ENCODE measurements at regions not wholly inside any gene's neighbourhood (a gene's known extent, or its start where the extent isn't known, plus 50 kb on each side); places are given as distances from the start of the nearest gene placed in this dataset.

GRCh38 chr13:104014803-104015645 is 948.8 kb upstream of the SLC10A2 start:
- Histone ChIP-seq H3K9me3 (replicated peaks) (no peaks in the 10 kb centered on the region), H3K4me1 (peaks cover 11% of the 10 kb centered on the region), H3K36me3 (no peaks in the 10 kb centered on the region), H3K27ac (replicated peaks) (no peak overlapping the region), H3K27me3 (ENCODE audit: low read depth) (no peaks in the 10 kb centered on the region), H3K4me3 (no peak overlapping the region)
- DNase-seq = no peak
- intact Hi-C loops (cut with micrococcal nuclease) = no loop called here
- TF ChIP-seq CTCF (IDR thresholded peaks at IDR 0.05; ENCODE audit: borderline replicate concordance) = no peak

- H3K9me3 ChIP-seq (replicated peaks) = no peaks in the 10 kb centered on the region
- H3K27ac ChIP-seq (replicated peaks) = no peak overlapping the region
- H3K4me3 ChIP-seq = peak overlapping the region; percentile 49
- intact Hi-C loops (cut with micrococcal nuclease) = no loop called here
- DNase-seq = no peak
- no peak for TF ChIP-seq CTCF (IDR thresholded peaks at IDR 0.05; ENCODE audit: borderline replicate concordance)
- no peaks in the 10 kb centered on the region for H3K36me3 ChIP-seq
- H3K4me1 ChIP-seq = peaks cover 11% of the 10 kb centered on the region
- no peaks in the 10 kb centered on the region for H3K27me3 ChIP-seq (ENCODE audit: low read depth)
Observed at GRCh38 chr13:104011505-104012241, 945.5 kb upstream of the SLC10A2 start.

- intact Hi-C loops (cut with micrococcal nuclease) = no loop called here
- H3K4me1 ChIP-seq = no peaks in the 10 kb centered on the region
- no peak for DNase-seq
- no peaks in the 10 kb centered on the region for H3K36me3 ChIP-seq
- H3K9me3 ChIP-seq (replicated peaks) = no peaks in the 10 kb centered on the region
- no peaks in the 10 kb centered on the region for H3K27me3 ChIP-seq (ENCODE audit: low read depth)
- no peak for TF ChIP-seq CTCF (IDR thresholded peaks at IDR 0.05; ENCODE audit: borderline replicate concordance)
- H3K4me3 ChIP-seq = no peak overlapping the region
- H3K27ac ChIP-seq (replicated peaks) = no peak overlapping the region
Observed at GRCh38 chr13:104008541-104009435, 942.6 kb upstream of the SLC10A2 start.

- DNase-seq = no peak
- Histone ChIP-seq H3K4me3 (no peak overlapping the region), H3K36me3 (no peaks in the 10 kb centered on the region), H3K4me1 (no peaks in the 10 kb centered on the region), H3K27me3 (ENCODE audit: low read depth) (no peaks in the 10 kb centered on the region), H3K27ac (replicated peaks) (no peak overlapping the region), H3K9me3 (replicated peaks) (no peaks in the 10 kb centered on the region)
- no peak for TF ChIP-seq CTCF (IDR thresholded peaks at IDR 0.05; ENCODE audit: borderline replicate concordance)
- intact Hi-C loops (cut with micrococcal nuclease) = no loop called here
Observed at GRCh38 chr13:104008075-104008474, 941.9 kb upstream of the SLC10A2 start.

GRCh38 chr13:104006625-104007075 is 940.4 kb upstream of the SLC10A2 start:
- Histone ChIP-seq H3K4me1 (peaks cover 6% of the 10 kb centered on the region), H3K27ac (replicated peaks) (no peak overlapping the region), H3K36me3 (no peaks in the 10 kb centered on the region), H3K27me3 (ENCODE audit: low read depth) (no peaks in the 10 kb centered on the region), H3K9me3 (replicated peaks) (no peaks in the 10 kb centered on the region), H3K4me3 (no peak overlapping the region)
- TF ChIP-seq CTCF (IDR thresholded peaks at IDR 0.05; ENCODE audit: borderline replicate concordance) = no peak
- intact Hi-C loops (cut with micrococcal nuclease) = no loop called here
- no peak for DNase-seq
